ENCODE measurements at regions not wholly inside any gene's neighbourhood (a gene's known extent, or its start where the extent isn't known, plus 50 kb on each side); places are given as distances from the start of the nearest gene placed in this dataset.
"Not testable (repeated sequence)": the region's sequence is repeated elsewhere in the genome, so short reads cannot be mapped to it uniquely, and the experiment has no call there.

- no peak for DNase-seq
Observed at GRCh38 chr2:65628156-65628555, 195.8 kb upstream of the SPRED2 start.

GRCh38 chr2:65626831-65627230 lies 194.4 kb upstream of the SPRED2 start:
- DNase-seq, result no peak

- DNase-seq, result no peak
Observed at GRCh38 chr2:65625982-65626381, 193.6 kb upstream of the SPRED2 start.

GRCh38 chr2:65622951-65623535 lies 190.6 kb upstream of the SPRED2 start:
- DNase-seq, result no peak

GRCh38 chr2:65622499-65622898 lies 190.1 kb upstream of the SPRED2 start:
- no peak for DNase-seq

GRCh38 chr2:65620524-65620923 lies 188.1 kb upstream of the SPRED2 start:
- no peak for DNase-seq

GRCh38 chr2:65620026-65620425 lies 187.6 kb upstream of the SPRED2 start:
- no peak for DNase-seq

- no peak for DNase-seq
Observed at GRCh38 chr2:65615602-65616001, 183.2 kb upstream of the SPRED2 start.

- DNase-seq, result no peak
Observed at GRCh38 chr2:65613968-65614555, 181.7 kb upstream of the SPRED2 start.

GRCh38 chr2:65611488-65611887 lies 179.1 kb upstream of the SPRED2 start:
- DNase-seq, result no peak

GRCh38 chr2:65608916-65609315 lies 176.5 kb upstream of the SPRED2 start:
- no peak for DNase-seq

GRCh38 chr2:65608466-65608865 lies 176.1 kb upstream of the SPRED2 start:
- no peak for DNase-seq

GRCh38 chr2:65607662-65608305 lies 175.4 kb upstream of the SPRED2 start:
- DNase-seq, result no peak

- DNase-seq, result no peak
Observed at GRCh38 chr2:65605743-65606058, 173.3 kb upstream of the SPRED2 start.

GRCh38 chr2:65605058-65605742 lies 172.8 kb upstream of the SPRED2 start:
- no peak for DNase-seq

- DNase-seq, result no peak
Observed at GRCh38 chr2:65604246-65604645, 171.8 kb upstream of the SPRED2 start.

- no peak for DNase-seq
Observed at GRCh38 chr2:65602603-65603235, 170.3 kb upstream of the SPRED2 start.

- DNase-seq, result not testable (repeated sequence)
Observed at GRCh38 chr2:65600871-65601270, 168.5 kb upstream of the SPRED2 start.

- DNase-seq, result not testable (repeated sequence)
Observed at GRCh38 chr2:65600351-65600750, 168.0 kb upstream of the SPRED2 start.

GRCh38 chr2:65599693-65600092 lies 167.3 kb upstream of the SPRED2 start:
- no peak for DNase-seq

GRCh38 chr2:65598996-65599395 lies 166.6 kb upstream of the SPRED2 start:
- DNase-seq, result no peak

- DNase-seq, result no peak
Observed at GRCh38 chr2:65598264-65598663, 165.9 kb upstream of the SPRED2 start.

- no peak for DNase-seq
Observed at GRCh38 chr2:65595630-65596029, 163.2 kb upstream of the SPRED2 start.

- no peak for DNase-seq
Observed at GRCh38 chr2:65594150-65594549, 161.8 kb upstream of the SPRED2 start.

All from hematopoietic multipotent progenitor cell treated with erythropoietin and hydrocortisone succinate and interleukin-3 and kit ligand, for 8 days (in vitro differentiated cells).